ENCODE measurements at regions not wholly inside any gene's neighbourhood (a gene's known extent, or its start where the extent isn't known, plus 50 kb on each side); places are given as distances from the start of the nearest gene placed in this dataset.

DNA sequence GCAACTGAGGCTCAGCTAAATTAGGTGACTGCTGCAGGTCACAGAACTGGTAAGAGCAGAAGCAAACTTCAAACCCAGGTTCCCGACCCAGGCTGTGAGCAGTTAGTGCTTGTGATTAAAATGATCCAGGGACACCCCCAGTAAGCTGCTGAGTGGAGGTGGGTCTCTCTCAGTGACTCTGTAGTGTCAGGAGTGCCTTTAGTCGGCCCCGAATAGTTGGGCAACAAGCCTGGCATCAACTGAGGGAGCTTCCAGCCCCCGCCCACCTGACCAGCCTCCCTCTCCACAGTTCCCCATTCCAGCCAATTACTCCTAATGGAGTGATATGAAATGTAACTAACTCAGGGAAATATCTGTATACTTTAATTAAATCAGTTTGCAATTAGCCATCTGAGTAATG is 168.0 kb upstream of the SMAD3 start:
- Histone ChIP-seq H3K4me3 (ENCODE audit: low read depth, low read length, poor library complexity, severe bottlenecking) (no peak overlapping the region), H3F3A (ENCODE audit: insufficient read depth, low read length) (no peaks in the 10 kb centered on the region), H2AFZ (ENCODE audit: low read length) (no peak overlapping the region), H3K9me3 (ENCODE audit: low read length) (no peaks in the 10 kb centered on the region), H4K20me1 (ENCODE audit: insufficient read depth, low read length) (no peaks in the 10 kb centered on the region), H3K4me1 (ENCODE audit: insufficient read depth, low read length, severe bottlenecking) (no peaks in the 10 kb centered on the region), H3K9ac (ENCODE audit: low read length) (no peak overlapping the region), H3K4me2 (ENCODE audit: low read length) (no peak overlapping the region), H3K27me3 (ENCODE audit: insufficient read depth, low read length) (no peaks in the 10 kb centered on the region), H3K79me2 (ENCODE audit: insufficient read depth, low read length) (no peaks in the 10 kb centered on the region), H3K27ac (ENCODE audit: low read depth, low read length, poor library complexity, severe bottlenecking) (no peak overlapping the region), H3K9me2 (ENCODE audit: low read depth, low read length) (no peaks in the 10 kb centered on the region), H3K36me3 (ENCODE audit: insufficient read depth, low read length) (no peaks in the 10 kb centered on the region)
- TF ChIP-seq, protein P1, sequence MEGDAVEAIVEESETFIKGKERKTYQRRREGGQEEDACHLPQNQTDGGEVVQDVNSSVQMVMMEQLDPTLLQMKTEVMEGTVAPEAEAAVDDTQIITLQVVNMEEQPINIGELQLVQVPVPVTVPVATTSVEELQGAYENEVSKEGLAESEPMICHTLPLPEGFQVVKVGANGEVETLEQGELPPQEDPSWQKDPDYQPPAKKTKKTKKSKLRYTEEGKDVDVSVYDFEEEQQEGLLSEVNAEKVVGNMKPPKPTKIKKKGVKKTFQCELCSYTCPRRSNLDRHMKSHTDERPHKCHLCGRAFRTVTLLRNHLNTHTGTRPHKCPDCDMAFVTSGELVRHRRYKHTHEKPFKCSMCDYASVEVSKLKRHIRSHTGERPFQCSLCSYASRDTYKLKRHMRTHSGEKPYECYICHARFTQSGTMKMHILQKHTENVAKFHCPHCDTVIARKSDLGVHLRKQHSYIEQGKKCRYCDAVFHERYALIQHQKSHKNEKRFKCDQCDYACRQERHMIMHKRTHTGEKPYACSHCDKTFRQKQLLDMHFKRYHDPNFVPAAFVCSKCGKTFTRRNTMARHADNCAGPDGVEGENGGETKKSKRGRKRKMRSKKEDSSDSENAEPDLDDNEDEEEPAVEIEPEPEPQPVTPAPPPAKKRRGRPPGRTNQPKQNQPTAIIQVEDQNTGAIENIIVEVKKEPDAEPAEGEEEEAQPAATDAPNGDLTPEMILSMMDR (IDR thresholded peaks at IDR 0.05; ENCODE audit: low read length), result no peak
- no peak for TF ChIP-seq EZH2 (IDR thresholded peaks at IDR 0.05; ENCODE audit: borderline replicate concordance, low read length)

DNA sequence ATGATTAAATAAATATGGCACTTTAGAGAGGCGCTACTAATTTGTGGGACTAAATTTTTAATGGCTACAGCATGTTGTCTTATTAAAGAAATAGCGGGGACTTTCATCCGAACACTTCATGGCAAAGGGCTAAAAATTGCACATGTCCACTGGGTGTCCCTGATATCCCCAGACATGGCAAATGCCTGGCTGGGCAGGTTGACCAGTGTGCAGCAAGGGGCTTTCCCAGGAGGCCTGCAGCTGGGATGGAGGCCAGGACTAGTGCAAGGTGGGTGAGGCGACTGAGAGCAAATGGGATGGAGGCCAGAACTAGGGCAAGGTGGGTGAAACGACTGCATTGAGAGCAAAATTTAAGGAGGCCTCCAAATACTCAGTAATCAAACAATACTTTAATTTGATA is 167.4 kb upstream of the SMAD3 start:
- Histone ChIP-seq H3K4me3 (ENCODE audit: low read depth, low read length, poor library complexity, severe bottlenecking) (no peak overlapping the region), H3K9me3 (ENCODE audit: low read length) (no peaks in the 10 kb centered on the region), H3F3A (ENCODE audit: insufficient read depth, low read length) (no peaks in the 10 kb centered on the region), H3K9ac (ENCODE audit: low read length) (no peak overlapping the region), H3K36me3 (ENCODE audit: insufficient read depth, low read length) (no peaks in the 10 kb centered on the region), H3K79me2 (ENCODE audit: insufficient read depth, low read length) (no peaks in the 10 kb centered on the region), H4K20me1 (ENCODE audit: insufficient read depth, low read length) (no peaks in the 10 kb centered on the region), H3K4me1 (ENCODE audit: insufficient read depth, low read length, severe bottlenecking) (no peaks in the 10 kb centered on the region), H3K27me3 (ENCODE audit: insufficient read depth, low read length) (no peaks in the 10 kb centered on the region), H2AFZ (ENCODE audit: low read length) (no peak overlapping the region), H3K4me2 (ENCODE audit: low read length) (no peak overlapping the region), H3K9me2 (ENCODE audit: low read depth, low read length) (no peaks in the 10 kb centered on the region), H3K27ac (ENCODE audit: low read depth, low read length, poor library complexity, severe bottlenecking) (no peak overlapping the region)
- TF ChIP-seq, protein P1 (IDR thresholded peaks at IDR 0.05; ENCODE audit: low read length), result no peak
- no peak for TF ChIP-seq EZH2 (IDR thresholded peaks at IDR 0.05; ENCODE audit: borderline replicate concordance, low read length)

DNA sequence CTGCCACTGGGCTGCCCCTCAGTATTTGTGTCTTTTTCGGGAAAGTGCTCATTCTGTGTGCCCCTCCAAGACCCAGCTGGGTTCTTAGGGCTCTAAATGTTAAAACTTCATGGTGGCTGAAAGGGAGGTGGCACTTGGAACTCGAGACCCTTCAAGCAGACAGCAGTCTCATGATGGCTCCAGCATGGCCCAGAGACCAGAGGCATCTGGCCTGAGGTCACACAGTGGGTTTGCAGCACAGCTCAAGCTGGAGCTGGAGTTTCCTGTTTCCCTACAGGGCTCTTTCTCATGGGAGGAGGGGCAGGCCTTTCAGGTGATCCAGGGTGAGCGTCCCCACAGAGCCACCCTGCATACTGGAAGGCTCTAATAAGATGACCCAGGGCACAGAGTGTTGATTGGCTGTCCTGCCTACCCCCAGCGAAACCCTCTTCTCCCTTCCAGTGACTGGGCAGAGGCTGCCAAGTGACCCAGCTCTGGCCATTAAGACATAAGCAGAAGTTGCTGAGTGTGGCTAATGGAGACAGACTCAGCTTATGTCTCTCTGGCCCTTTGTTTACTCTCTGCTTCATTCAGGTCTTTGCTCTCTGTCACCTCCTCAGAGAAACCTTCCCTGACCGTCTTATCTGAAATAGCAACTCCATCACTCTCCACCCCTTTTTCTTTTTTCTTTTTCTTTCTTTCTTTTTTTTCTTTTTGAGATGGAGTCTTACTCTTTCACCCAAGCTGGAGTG is 166.6 kb upstream of the SMAD3 start:
- no peak overlapping the region for H3K4me2 ChIP-seq (ENCODE audit: low read length)
- no peak overlapping the region for H2AFZ ChIP-seq (ENCODE audit: low read length)
- no peaks in the 10 kb centered on the region for H3K36me3 ChIP-seq (ENCODE audit: insufficient read depth, low read length)
- H3K4me3 ChIP-seq (ENCODE audit: low read depth, low read length, poor library complexity, severe bottlenecking), result no peak overlapping the region
- H4K20me1 ChIP-seq (ENCODE audit: insufficient read depth, low read length), result no peaks in the 10 kb centered on the region
- no peaks in the 10 kb centered on the region for H3K4me1 ChIP-seq (ENCODE audit: insufficient read depth, low read length, severe bottlenecking)
- no peaks in the 10 kb centered on the region for H3K9me3 ChIP-seq (ENCODE audit: low read length)
- no peaks in the 10 kb centered on the region for H3K9me2 ChIP-seq (ENCODE audit: low read depth, low read length)
- H3K79me2 ChIP-seq (ENCODE audit: insufficient read depth, low read length), result no peaks in the 10 kb centered on the region
- H3K9ac ChIP-seq (ENCODE audit: low read length), result no peak overlapping the region
- TF ChIP-seq, protein P1 (IDR thresholded peaks at IDR 0.05; ENCODE audit: low read length), result no peak
- no peak for TF ChIP-seq EZH2 (IDR thresholded peaks at IDR 0.05; ENCODE audit: borderline replicate concordance, low read length)
- no peaks in the 10 kb centered on the region for H3F3A ChIP-seq (ENCODE audit: insufficient read depth, low read length)
- H3K27ac ChIP-seq (ENCODE audit: low read depth, low read length, poor library complexity, severe bottlenecking), result no peak overlapping the region
- no peaks in the 10 kb centered on the region for H3K27me3 ChIP-seq (ENCODE audit: insufficient read depth, low read length)
